RWPE2 (cell line): ENCODE measurements at regions not wholly inside any gene's neighbourhood (a gene's known extent, or its start where the extent isn't known, plus 50 kb on each side); places are given as distances from the start of the nearest gene placed in this dataset.

Source experiments
- ATAC-seq: fragments of 200-7000 bp; cut with Tn5 transposase; 3 replicates; pipeline ENCODE4 v1.9.1; 2021; ENCODE audit warnings: low read depth
- DNase-seq: peaks from one replicate; pipeline ENCODE4 v3.0.0-alpha.2; 2020; ENCODE audit warnings: low spot score
- H3K27ac ChIP-seq: fragments of 450-650 bp; 2 replicates; pipeline ENCODE4 v1.5.1; 2017; ENCODE audit warnings: mild to moderate bottlenecking; ENCODE audit not compliant: poor library complexity, severe bottlenecking
- H3K27me3 ChIP-seq: fragments of 250-450 bp; sonication (Bioruptor Pico); 2 replicates; pipeline ENCODE4 v1.5.1; 2021; ENCODE audit warnings: mild to moderate bottlenecking, moderate library complexity; ENCODE audit not compliant: insufficient read depth, poor library complexity, severe bottlenecking
- H3K36me3 ChIP-seq: fragments of 250-450 bp; sonication (Bioruptor Pico); 2 replicates; pipeline ENCODE4 v1.5.1; 2020; ENCODE audit warnings: low read depth, mild to moderate bottlenecking, moderate library complexity
- H3K4me1 ChIP-seq: fragments of 250-450 bp; sonication (Bioruptor Pico); 2 replicates; pipeline ENCODE4 v1.5.1; 2021; ENCODE audit warnings: mild to moderate bottlenecking, moderate library complexity; ENCODE audit not compliant: insufficient read depth, poor library complexity, severe bottlenecking
- H3K4me3 ChIP-seq: fragments of 250-450 bp; sonication (Bioruptor Pico); 2 replicates; pipeline ENCODE4 v1.5.1; 2021; ENCODE audit warnings: mild to moderate bottlenecking, moderate library complexity; ENCODE audit not compliant: severe bottlenecking
- H3K9me3 ChIP-seq: fragments of 250-450 bp; sonication (Bioruptor Pico); 2 replicates; pipeline ENCODE4 v1.5.1; 2021; ENCODE audit warnings: mild to moderate bottlenecking, moderate library complexity; ENCODE audit not compliant: severe bottlenecking
- CTCF ChIP-seq: fragments of 450-650 bp; IDR thresholded peaks from one replicate; pipeline ENCODE4 v1.5.1; 2017; ENCODE audit warnings: mild to moderate bottlenecking, moderate library complexity; ENCODE audit not compliant: poor library complexity, severe bottlenecking

- Histone ChIP-seq H3K27ac (no peak overlapping the region), H3K4me1 (no peaks in the 10 kb centered on the region), H3K36me3 (no peaks in the 10 kb centered on the region), H3K4me3 (no peak overlapping the region), H3K27me3 (no peaks in the 10 kb centered on the region), H3K9me3 (no peaks in the 10 kb centered on the region)
- TF ChIP-seq CTCF: no peak
- DNase-seq: no peak
- ATAC-seq: no peak
Measured at GRCh38 chr3:27779176-27779575, 57.1 kb upstream of the EOMES start.

- no peak for DNase-seq
- H3K27me3 ChIP-seq: no peaks in the 10 kb centered on the region
- H3K9me3 ChIP-seq: no peaks in the 10 kb centered on the region
- no peak for ATAC-seq
- no peak overlapping the region for H3K27ac ChIP-seq
- no peaks in the 10 kb centered on the region for H3K4me1 ChIP-seq
- no peak overlapping the region for H3K4me3 ChIP-seq
- no peaks in the 10 kb centered on the region for H3K36me3 ChIP-seq
- TF ChIP-seq CTCF: no peak
Measured at GRCh38 chr3:27789420-27789819, 67.3 kb upstream of the EOMES start.

GRCh38 chr3:27791956-27792355, 69.8 kb upstream of the EOMES start:
- DNase-seq (no peak), ATAC-seq (no peak)
- no peaks in the 10 kb centered on the region for H3K9me3 ChIP-seq
- H3K27ac ChIP-seq: no peak overlapping the region
- H3K4me1 ChIP-seq: no peaks in the 10 kb centered on the region
- no peaks in the 10 kb centered on the region for H3K27me3 ChIP-seq
- no peak for TF ChIP-seq CTCF
- H3K4me3 ChIP-seq: no peak overlapping the region
- H3K36me3 ChIP-seq: no peaks in the 10 kb centered on the region

- no peak for DNase-seq
- no peaks in the 10 kb centered on the region for H3K4me1 ChIP-seq
- no peak for TF ChIP-seq CTCF
- no peaks in the 10 kb centered on the region for H3K36me3 ChIP-seq
- H3K27me3 ChIP-seq: no peaks in the 10 kb centered on the region
- H3K4me3 ChIP-seq: no peak overlapping the region
- no peaks in the 10 kb centered on the region for H3K9me3 ChIP-seq
- no peak for ATAC-seq
- no peak overlapping the region for H3K27ac ChIP-seq
Measured at GRCh38 chr3:27792869-27793268, 70.7 kb upstream of the EOMES start.

GRCh38 chr3:27794211-27794610, 72.1 kb upstream of the EOMES start:
- Histone ChIP-seq H3K4me3 (no peak overlapping the region), H3K27ac (no peak overlapping the region), H3K36me3 (no peaks in the 10 kb centered on the region), H3K27me3 (no peaks in the 10 kb centered on the region), H3K4me1 (no peaks in the 10 kb centered on the region), H3K9me3 (no peaks in the 10 kb centered on the region)
- TF ChIP-seq CTCF: no peak
- DNase-seq (no peak), ATAC-seq (no peak)
